ENCODE measurements at regions not wholly inside any gene's neighbourhood (a gene's known extent, or its start where the extent isn't known, plus 50 kb on each side); places are given as distances from the start of the nearest gene placed in this dataset.

GRCh38 chr20:22688485-22688884 is 104.1 kb upstream of the FOXA2 start:
- DNase-seq (ENCODE audit: extremely low read depth in 1 of 4, low spot score in 3 of 4) (no peak), FAIRE-seq (no peak), ATAC-seq (no peak)
- H3K4me1 ChIP-seq (replicated peaks in 1 of 2; ENCODE audit: control insufficient read depth in 2 of 2, insufficient read depth in 2 of 2, low read length in 2 of 2): peaks cover 3 to 7% of the 10 kb centered on the region in 2 experiments; a peak in 3 of 5 replicates
- H3K9me1 ChIP-seq (ENCODE audit: control insufficient read depth, insufficient read depth, low read length): no peaks in the 10 kb centered on the region
- in situ Hi-C loops (cut with MboI): loop anchor here (5.0 kb wide), 1 partner anchor 346 kb away; no protein-coding TSS in a partner anchor
- no peaks in the 10 kb centered on the region for H3K79me2 ChIP-seq (ENCODE audit: control insufficient read depth, insufficient read depth, low read length)
- POLR2A ChIA-PET: no interaction called here
- no TSS peak for BruUV-seq (replicated peaks)
- 5% methylated on average over 2 of the region's 2 CpGs for WGBS (ENCODE audit: insufficient coverage, low coverage, missing lambda C conversion rate)
- no peaks in the 10 kb centered on the region for H3K27me3 ChIP-seq (ENCODE audit: control insufficient read depth in 2 of 2, insufficient read depth in 2 of 2, low read length in 2 of 2)
- H3K9me3 ChIP-seq (replicated peaks; ENCODE audit: control insufficient read depth, insufficient read depth, low read depth, low read length): no peaks in the 10 kb centered on the region
- no peak overlapping the region for H3K27ac ChIP-seq (ENCODE audit: extremely low read depth, low read depth, low read length)
- no peak overlapping the region for H3K4me2 ChIP-seq (ENCODE audit: insufficient read depth, low read length)
- H2AFZ ChIP-seq (ENCODE audit: low read depth, low read length): no peak overlapping the region
- H3K9ac ChIP-seq (ENCODE audit: insufficient read depth in 1 of 2, low read depth in 2 of 2, low read length in 2 of 2): no peak overlapping the region
- no peak for TF ChIP-seq ZNF23 (CRISPR knock-in tag; IDR thresholded peaks at IDR 0.05)
- TF ChIP-seq, protein P1, sequence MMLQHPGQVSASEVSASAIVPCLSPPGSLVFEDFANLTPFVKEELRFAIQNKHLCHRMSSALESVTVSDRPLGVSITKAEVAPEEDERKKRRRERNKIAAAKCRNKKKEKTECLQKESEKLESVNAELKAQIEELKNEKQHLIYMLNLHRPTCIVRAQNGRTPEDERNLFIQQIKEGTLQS (IDR thresholded peaks at IDR 0.05): peak; percentile 27; the same call in 1 of the 2 replicates
- TF ChIP-seq, protein P1 (CRISPR knock-in tag; conservative IDR thresholded peaks at IDR 0.05): no peak
- TF ChIP-seq SRF (CRISPR knock-in tag; IDR thresholded peaks at IDR 0.05): no peak
- TF ChIP-seq, protein P2, sequence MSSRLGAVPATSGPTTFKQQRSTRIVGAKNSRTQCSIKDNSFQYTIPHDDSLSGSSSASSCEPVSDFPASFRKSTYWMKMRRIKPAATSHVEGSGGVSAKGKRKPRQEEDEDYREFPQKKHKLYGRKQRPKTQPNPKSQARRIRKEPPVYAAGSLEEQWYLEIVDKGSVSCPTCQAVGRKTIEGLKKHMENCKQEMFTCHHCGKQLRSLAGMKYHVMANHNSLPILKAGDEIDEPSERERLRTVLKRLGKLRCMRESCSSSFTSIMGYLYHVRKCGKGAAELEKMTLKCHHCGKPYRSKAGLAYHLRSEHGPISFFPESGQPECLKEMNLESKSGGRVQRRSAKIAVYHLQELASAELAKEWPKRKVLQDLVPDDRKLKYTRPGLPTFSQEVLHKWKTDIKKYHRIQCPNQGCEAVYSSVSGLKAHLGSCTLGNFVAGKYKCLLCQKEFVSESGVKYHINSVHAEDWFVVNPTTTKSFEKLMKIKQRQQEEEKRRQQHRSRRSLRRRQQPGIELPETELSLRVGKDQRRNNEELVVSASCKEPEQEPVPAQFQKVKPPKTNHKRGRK (tag; IDR thresholded peaks at IDR 0.05): no peak
- no peak for TF ChIP-seq JUND (IDR thresholded peaks at IDR 0.05; ENCODE audit: borderline replicate concordance, low read depth, low read length)
- 0 out of 3 replicates have a peak, but pooled peaks have one; percentile 22 for TF ChIP-seq JUND (tag; IDR thresholded peaks at IDR 0.05; ENCODE audit: borderline replicate concordance, low read depth, low read length)
- no peak for TF ChIP-seq CHCHD3 (CRISPR knock-in tag; IDR thresholded peaks at IDR 0.05)
- TF ChIP-seq ESRRB (CRISPR knock-in tag; IDR thresholded peaks at IDR 0.05; ENCODE audit: borderline replicate concordance): no peak
- peak; percentile 57 for TF ChIP-seq FOSL1 (tag; conservative IDR thresholded peaks at IDR 0.05)
- TF ChIP-seq ARID2 (IDR thresholded peaks at IDR 0.05): no peak
- no peak for TF ChIP-seq ZNF217 (CRISPR knock-in tag; IDR thresholded peaks at IDR 0.05)
- no peak for TF ChIP-seq CEBPG (CRISPR knock-in tag; IDR thresholded peaks at IDR 0.05)
- 0 out of 4 replicates have a peak, but pooled peaks of 1 of the 2 experiments have one; percentile 35 for TF ChIP-seq CEBPG (tag; conservative IDR thresholded peaks at IDR 0.05 in 1 of 2, IDR thresholded peaks at IDR 0.05 in 1 of 2)
- no peak for TF ChIP-seq NR4A1 (CRISPR knock-in tag; IDR thresholded peaks at IDR 0.05)
- TF ChIP-seq NR4A1 (tag; IDR thresholded peaks at IDR 0.05): no peak
- no peak for TF ChIP-seq EWSR1 (IDR thresholded peaks at IDR 0.05; ENCODE audit: borderline replicate concordance, low read depth, partially characterized antibody)
- no peak for TF ChIP-seq MCM3 (IDR thresholded peaks at IDR 0.05)
- TF ChIP-seq ZNF347 (CRISPR knock-in tag; IDR thresholded peaks at IDR 0.05; ENCODE audit: low read depth): no peak
- CTCF ChIA-PET (ENCODE audit: low intra/inter-chr PET ratio): no interaction called here
- H3K36me3 ChIP-seq (ENCODE audit: control insufficient read depth, insufficient read depth, low read length): no peaks in the 10 kb centered on the region
- H4K20me1 ChIP-seq (replicated peaks; ENCODE audit: control insufficient read depth, insufficient read depth, low read length): no peaks in the 10 kb centered on the region
- H3K4me3 ChIP-seq: no peak overlapping the region
- intact Hi-C loops (cut with micrococcal nuclease): loop anchor here (10.0 kb wide), 1 partner anchor 194 kb away; no protein-coding TSS in a partner anchor

Data from K562 (cell line).